ENCODE measurements at regions not wholly inside any gene's neighbourhood (a gene's known extent, or its start where the extent isn't known, plus 50 kb on each side); places are given as distances from the start of the nearest gene placed in this dataset.

GRCh38 chr3:107870943-107871638, 219.7 kb downstream of the CD47 start:
- TF ChIP-seq POLR2A (IDR thresholded peaks at IDR 0.05) (no peak), CTCF (IDR thresholded peaks at IDR 0.05 in 4 of 5, conservative IDR thresholded peaks at IDR 0.05 in 1 of 5) (no peak)

Data from gastrocnemius medialis (tissue), 4 donors.